ENCODE measurements at regions not wholly inside any gene's neighbourhood (a gene's known extent, or its start where the extent isn't known, plus 50 kb on each side); places are given as distances from the start of the nearest gene placed in this dataset.

DNA sequence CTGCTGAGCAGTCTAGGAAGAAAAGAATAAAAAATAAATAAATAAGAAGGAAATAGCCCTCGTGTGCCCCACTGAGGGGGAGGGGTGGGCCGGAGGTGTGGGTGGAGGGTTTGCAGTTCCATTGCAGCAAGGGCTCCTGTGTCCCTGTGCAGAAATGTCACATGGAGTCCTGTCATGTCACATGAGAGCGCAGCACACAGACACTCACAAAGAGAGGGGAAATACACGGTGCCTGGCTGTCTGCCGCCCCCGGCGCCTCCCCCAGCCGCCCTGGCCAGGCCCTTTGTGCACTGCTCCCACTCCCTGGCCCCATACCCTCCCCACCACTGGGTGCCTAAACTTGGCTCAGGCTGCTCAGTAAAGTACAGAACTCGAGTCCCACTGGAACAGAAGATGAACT lies 55.6 kb upstream of the SPTLC1 start:
- FAIRE-seq (no peak), DNase-seq (ENCODE audit: low read depth) (no peak)
- TF ChIP-seq, protein P1, sequence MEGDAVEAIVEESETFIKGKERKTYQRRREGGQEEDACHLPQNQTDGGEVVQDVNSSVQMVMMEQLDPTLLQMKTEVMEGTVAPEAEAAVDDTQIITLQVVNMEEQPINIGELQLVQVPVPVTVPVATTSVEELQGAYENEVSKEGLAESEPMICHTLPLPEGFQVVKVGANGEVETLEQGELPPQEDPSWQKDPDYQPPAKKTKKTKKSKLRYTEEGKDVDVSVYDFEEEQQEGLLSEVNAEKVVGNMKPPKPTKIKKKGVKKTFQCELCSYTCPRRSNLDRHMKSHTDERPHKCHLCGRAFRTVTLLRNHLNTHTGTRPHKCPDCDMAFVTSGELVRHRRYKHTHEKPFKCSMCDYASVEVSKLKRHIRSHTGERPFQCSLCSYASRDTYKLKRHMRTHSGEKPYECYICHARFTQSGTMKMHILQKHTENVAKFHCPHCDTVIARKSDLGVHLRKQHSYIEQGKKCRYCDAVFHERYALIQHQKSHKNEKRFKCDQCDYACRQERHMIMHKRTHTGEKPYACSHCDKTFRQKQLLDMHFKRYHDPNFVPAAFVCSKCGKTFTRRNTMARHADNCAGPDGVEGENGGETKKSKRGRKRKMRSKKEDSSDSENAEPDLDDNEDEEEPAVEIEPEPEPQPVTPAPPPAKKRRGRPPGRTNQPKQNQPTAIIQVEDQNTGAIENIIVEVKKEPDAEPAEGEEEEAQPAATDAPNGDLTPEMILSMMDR (IDR thresholded peaks at IDR 0.05; ENCODE audit: insufficient read depth, low read length, severe bottlenecking), result no peak
- Histone ChIP-seq H3K4me3 (ENCODE audit: low read depth, low read length) (no peak overlapping the region), H3K27me3 (ENCODE audit: control insufficient read depth, insufficient read depth, low read length) (no peaks in the 10 kb centered on the region), H3K36me3 (ENCODE audit: control insufficient read depth, insufficient read depth, low read length) (no peaks in the 10 kb centered on the region)

DNA sequence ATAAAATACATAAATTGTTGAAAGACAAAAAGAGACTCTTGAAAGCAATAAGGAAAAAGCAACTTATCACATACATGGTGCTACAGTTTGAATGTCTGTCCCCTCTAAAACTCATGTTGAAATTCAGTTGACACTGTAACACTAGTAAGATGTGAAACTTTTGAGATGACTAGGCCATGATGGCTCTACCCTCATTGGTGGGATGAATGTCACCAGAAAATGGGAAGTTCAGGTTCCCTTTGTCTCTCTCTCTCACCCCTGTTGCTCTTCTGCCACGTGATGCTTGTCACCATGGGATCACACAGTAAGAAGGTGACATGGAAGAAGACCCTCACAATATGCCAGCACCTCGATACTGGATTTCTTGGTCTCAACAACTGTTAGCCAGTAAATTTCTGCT lies 50.3 kb upstream of the SPTLC1 start:
- H3K27me3 ChIP-seq (ENCODE audit: control insufficient read depth, insufficient read depth, low read length), result no peaks in the 10 kb centered on the region
- H3K36me3 ChIP-seq (ENCODE audit: control insufficient read depth, insufficient read depth, low read length), result no peaks in the 10 kb centered on the region
- TF ChIP-seq, protein P1 (IDR thresholded peaks at IDR 0.05; ENCODE audit: insufficient read depth, low read length, severe bottlenecking), result no peak
- no peak overlapping the region for H3K4me3 ChIP-seq (ENCODE audit: low read depth, low read length)
- no peak for FAIRE-seq
- DNase-seq (ENCODE audit: low read depth), result no peak

All from bronchial epithelial cell (primary cell).